ENCODE measurements at regions not wholly inside any gene's neighbourhood (a gene's known extent, or its start where the extent isn't known, plus 50 kb on each side); places are given as distances from the start of the nearest gene placed in this dataset.

- intact Hi-C loops (cut with micrococcal nuclease) (no loop called here), dilution Hi-C loops (cut with HindIII; ENCODE audit: low sequenced_read_pairs, unreplicated experiment) (no loop called here), in situ Hi-C loops (cut with MboI; ENCODE audit: low sequenced_read_pairs) (loop anchor here (25.0 kb wide), 1 partner anchor 1420 kb away; no protein-coding TSS in a partner anchor)
- H4K8ac ChIP-seq (ENCODE audit: low read depth in 2 of 2, low read length in 2 of 2), result no peak overlapping the region
- no peak overlapping the region for H2BK120ac ChIP-seq (ENCODE audit: low read depth, low read length)
- H3K36me3 ChIP-seq (ENCODE audit: control insufficient read depth, insufficient read depth, low read length), result no peaks in the 10 kb centered on the region
- no peaks in the 10 kb centered on the region for H3K9me3 ChIP-seq (ENCODE audit: control insufficient read depth, insufficient read depth, low read length)
- no peak overlapping the region for H3K18ac ChIP-seq (ENCODE audit: low read depth, low read length)
- no peaks in the 10 kb centered on the region for H3K27me3 ChIP-seq (ENCODE audit: control insufficient read depth, insufficient read depth, low read length)
- H2AK9ac ChIP-seq (replicated peaks; ENCODE audit: low read depth, low read length, poor library complexity), result no peak overlapping the region
- no peak overlapping the region for H3K9ac ChIP-seq (ENCODE audit: low read depth, low read length)
- no peaks in the 10 kb centered on the region for H3K4me1 ChIP-seq (ENCODE audit: control insufficient read depth, insufficient read depth, low read length)
- H3K4me3 ChIP-seq (ENCODE audit: insufficient read depth, low read depth, low read length), result no peak overlapping the region
- no peak overlapping the region for H3K4me2 ChIP-seq (ENCODE audit: low read depth, low read length)
- H4K20me1 ChIP-seq (ENCODE audit: insufficient read depth, low read length), result no peaks in the 10 kb centered on the region
- ChIA-PET CTCF (interaction anchor here (0.6 kb wide), 1 partner anchor 343 kb away, joined by 3 read pairs; no protein-coding TSS in a partner anchor), POLR2A (ENCODE audit: unreplicated experiment) (no interaction called here)
- no peak overlapping the region for H2BK5ac ChIP-seq (ENCODE audit: low read depth, low read length, poor library complexity, severe bottlenecking)
- H3K14ac ChIP-seq (replicated peaks; ENCODE audit: low read depth, low read length), result no peak overlapping the region
- H2BK15ac ChIP-seq (ENCODE audit: low read depth, low read length), result no peak overlapping the region
- 29% methylated on average over 1 of the region's 4 CpGs; no CpG with 5 or more reads in 1 of the 2 experiments for WGBS, 2 experiments (ENCODE audit: extremely low coverage in 2 of 2, insufficient read length in 1 of 2)
- H2AK5ac ChIP-seq (ENCODE audit: low read depth, low read length), result no peak overlapping the region
- no peak overlapping the region for H3K56ac ChIP-seq (ENCODE audit: extremely low read depth, insufficient read depth, low read length)
- H3K4ac ChIP-seq (ENCODE audit: low read depth, low read length), result no peak overlapping the region
- DNase-seq, result peak; percentile 21
- H2BK20ac ChIP-seq (ENCODE audit: low read depth, low read length), result no peak overlapping the region
- H3K27ac ChIP-seq (ENCODE audit: insufficient read depth, low read length), result no peak overlapping the region
- BruUV-seq (replicated peaks), result no TSS peak
- H3K23ac ChIP-seq (ENCODE audit: low read depth, low read length), result no peak overlapping the region
- no peak for TF ChIP-seq SMC3 (IDR thresholded peaks at IDR 0.05; ENCODE audit: low read depth, low read length)
- TF ChIP-seq CEBPB (IDR thresholded peaks at IDR 0.05; ENCODE audit: low read depth, low read length), result no peak
- no peak for TF ChIP-seq RAD21 (IDR thresholded peaks at IDR 0.05; ENCODE audit: low read length)
- no peak for TF ChIP-seq RFX5 (IDR thresholded peaks at IDR 0.05; ENCODE audit: low read depth, low read length)
- no peak for TF ChIP-seq CTCF (conservative IDR thresholded peaks at IDR 0.05; ENCODE audit: low read depth, low read length)
- no peak for TF ChIP-seq BHLHE40 (IDR thresholded peaks at IDR 0.05; ENCODE audit: low read depth, low read length)
- TF ChIP-seq USF2 (IDR thresholded peaks at IDR 0.05; ENCODE audit: low read depth, low read length), result no peak
- no peak for TF ChIP-seq MAZ (IDR thresholded peaks at IDR 0.05; ENCODE audit: borderline replicate concordance, low read depth, low read length)
- no peak for TF ChIP-seq ELK1 (IDR thresholded peaks at IDR 0.05; ENCODE audit: borderline replicate concordance, low read depth, low read length)
- no peak for TF ChIP-seq POLR2A (IDR thresholded peaks at IDR 0.05; ENCODE audit: low read depth, low read length)
- TF ChIP-seq CHD1 (IDR thresholded peaks at IDR 0.05; ENCODE audit: low read depth, low read length), result no peak
- no peak for TF ChIP-seq MAFK (IDR thresholded peaks at IDR 0.05; ENCODE audit: low read depth, low read length)
- TF ChIP-seq MXI1 (IDR thresholded peaks at IDR 0.05; ENCODE audit: borderline replicate concordance, low read depth, low read length), result no peak
- no peak for TF ChIP-seq NFE2L2 (IDR thresholded peaks at IDR 0.05; ENCODE audit: low read depth, low read length)
- no peak overlapping the region for H4K91ac ChIP-seq (ENCODE audit: insufficient read depth, low read depth, low read length)
- H3K79me1 ChIP-seq (ENCODE audit: low read depth in 1 of 2, low read length in 2 of 2), result no peaks in the 10 kb centered on the region
- no peaks in the 10 kb centered on the region for H3K9me1 ChIP-seq (ENCODE audit: insufficient read depth, low read length)
- no peak overlapping the region for H2AFZ ChIP-seq (replicated peaks; ENCODE audit: low read length, poor library complexity)
- no peak for ATAC-seq (ENCODE audit: low read depth)
- H4K5ac ChIP-seq (ENCODE audit: low read depth, low read length), result no peak overlapping the region
Observed at GRCh38 chr17:71117466-71117865, 948.1 kb downstream of the KCNJ2 start.

Data from IMR-90 (cell line).